GM12891 (cell line): ENCODE measurements at regions not wholly inside any gene's neighbourhood (a gene's known extent, or its start where the extent isn't known, plus 50 kb on each side); places are given as distances from the start of the nearest gene placed in this dataset.
"Not testable (repeated sequence)": the region's sequence is repeated elsewhere in the genome, so short reads cannot be mapped to it uniquely, and the experiment has no call there.

Source experiments
- DNase-seq: peaks from one replicate; pipeline ENCODE4 v3.0.0; 2011; ENCODE audit warnings: low spot score; ENCODE audit not compliant: insufficient read length
- FAIRE-seq: peaks from 2 replicates; lab custom pipeline; 2011; peaks lifted over from hg19 to GRCh38; lab: Jason Lieb, UNC
- PAX5 ChIP-seq: IDR thresholded peaks from 2 replicates; pipeline ENCODE4 v1.6.1; 2011; ENCODE audit warnings: low read length, moderate library complexity, mild to moderate bottlenecking; ENCODE audit not compliant: insufficient read depth, severe bottlenecking
- POLR2A ChIP-seq: IDR thresholded peaks from 2 replicates; pipeline ENCODE4 v1.6.1; 2011; ENCODE audit warnings: low read depth, low read length, control low read depth
- POLR2AphosphoS5 ChIP-seq: IDR thresholded peaks from 2 replicates; pipeline ENCODE4 v1.6.1; 2011; ENCODE audit warnings: low read depth, low read length, control low read depth
- POU2F2 ChIP-seq: IDR thresholded peaks from 2 replicates; pipeline ENCODE4 v1.6.1; 2011; ENCODE audit warnings: low read depth, mild to moderate bottlenecking, control low read depth, low read length, moderate library complexity
- SPI1 ChIP-seq: IDR thresholded peaks from 2 replicates; pipeline ENCODE4 v1.6.1; 2011; ENCODE audit warnings: low read depth, low read length, control low read depth
- TAF1 ChIP-seq: IDR thresholded peaks from 2 replicates; pipeline ENCODE4 v1.6.1; 2011; ENCODE audit warnings: low read depth, low read length, control low read depth

DNA sequence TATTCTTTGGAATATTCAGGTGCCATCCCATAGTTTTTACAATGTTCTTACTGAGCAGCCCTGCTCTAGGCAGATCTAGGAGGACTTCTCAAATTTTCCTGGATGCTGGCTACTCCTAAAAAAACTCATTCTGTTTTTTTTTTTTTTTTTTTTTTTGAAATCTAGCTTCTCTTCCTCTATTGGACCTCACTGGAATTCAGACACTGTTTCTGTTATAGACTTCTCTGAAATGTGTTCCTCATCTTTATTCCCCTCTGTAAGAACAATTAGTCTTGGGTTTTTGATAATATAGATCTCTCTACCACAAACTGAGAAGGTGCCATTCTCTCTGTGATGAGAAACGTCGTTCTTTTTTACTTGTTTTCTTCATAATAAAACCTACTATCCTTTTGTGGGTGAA, 115.3 kb upstream of the CCND2 start:
- FAIRE-seq: no peak
- no peak for DNase-seq
- no peak for TF ChIP-seq TAF1
- no peak for TF ChIP-seq POLR2A
- TF ChIP-seq POU2F2: no peak
- no peak for TF ChIP-seq PAX5
- no peak for TF ChIP-seq SPI1
- TF ChIP-seq POLR2AphosphoS5: no peak

DNA sequence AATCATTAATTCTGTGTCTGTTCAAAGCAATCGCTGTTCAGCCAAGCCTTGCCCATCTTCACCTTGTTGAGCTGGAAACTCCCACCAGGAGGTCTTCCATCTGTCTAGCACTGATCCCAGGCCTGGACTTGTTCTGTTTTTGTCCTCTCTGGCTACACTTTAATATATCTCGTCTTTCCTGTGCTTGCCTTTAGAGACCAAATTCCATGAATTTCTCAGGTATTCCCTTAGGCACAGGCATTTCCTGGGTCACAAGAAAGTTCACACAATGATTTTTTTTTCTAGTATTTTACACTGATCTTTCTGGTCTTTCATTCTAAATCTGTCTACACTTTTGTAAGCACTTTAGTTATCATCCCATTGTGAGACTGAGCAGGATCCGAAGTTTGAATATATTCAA, 116.4 kb upstream of the CCND2 start:
- no peak for FAIRE-seq
- DNase-seq: no peak
- TF ChIP-seq POLR2AphosphoS5 (no peak), POU2F2 (no peak), TAF1 (no peak), PAX5 (no peak), POLR2A (no peak), SPI1 (no peak)

DNA sequence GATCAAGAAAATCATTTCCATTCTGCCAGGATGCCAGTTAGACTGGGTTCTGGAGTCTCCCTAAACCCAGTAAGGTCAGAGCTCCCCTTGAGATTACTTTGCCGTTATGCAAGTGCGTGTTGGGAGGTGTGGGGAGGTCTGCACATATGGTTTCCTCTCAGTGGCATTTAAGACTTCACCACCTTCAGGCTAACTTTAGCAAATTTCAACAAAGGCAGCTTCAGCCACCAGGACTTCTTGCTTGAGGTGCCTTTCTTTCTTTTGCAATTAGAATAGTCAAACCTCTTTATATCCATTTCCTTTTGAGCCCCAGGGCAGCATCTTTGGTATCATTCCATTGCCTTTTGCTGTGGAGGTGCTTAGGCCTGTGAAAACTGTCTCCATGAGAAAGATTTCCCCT, 117.2 kb upstream of the CCND2 start:
- no peak for DNase-seq

DNA sequence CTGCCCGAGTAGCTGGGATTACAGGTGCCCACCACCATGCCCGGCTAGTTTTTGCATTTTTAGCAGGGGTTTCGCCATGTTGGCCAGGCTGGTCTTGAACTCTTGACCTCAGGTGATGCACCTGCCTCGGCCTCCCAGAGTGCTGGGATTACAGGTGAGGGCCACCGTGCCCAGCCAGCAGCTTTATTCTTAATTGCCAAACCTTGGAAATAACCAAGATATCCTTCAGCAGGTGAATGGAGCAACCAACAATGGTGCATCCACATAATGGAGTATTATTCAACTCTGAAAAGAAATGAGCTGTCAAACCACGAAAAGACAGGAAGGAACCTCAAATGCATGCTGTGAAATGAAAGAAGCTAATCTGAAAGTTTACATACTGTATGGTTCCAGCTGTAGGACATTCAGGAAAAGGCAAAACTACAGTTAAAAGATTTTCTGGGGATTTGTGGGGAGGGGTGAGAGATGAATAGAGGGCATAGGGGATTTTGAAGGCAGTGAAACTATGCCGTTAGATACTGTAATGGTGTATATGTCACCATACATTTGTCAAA, 118.8 kb upstream of the CCND2 start:
- TF ChIP-seq TAF1: no peak
- TF ChIP-seq POU2F2: no peak
- no peak for TF ChIP-seq PAX5
- TF ChIP-seq SPI1: no peak
- TF ChIP-seq POLR2A: no peak
- TF ChIP-seq POLR2AphosphoS5: no peak
- FAIRE-seq: peak; percentile 65
- DNase-seq: no peak

More for the DNA sequence above, 117.2 kb upstream of the CCND2 start:
- no peak for TF ChIP-seq POU2F2
- TF ChIP-seq SPI1: no peak
- no peak for TF ChIP-seq TAF1
- TF ChIP-seq POLR2AphosphoS5: no peak
- no peak for TF ChIP-seq PAX5
- TF ChIP-seq POLR2A: no peak
- FAIRE-seq: peak; percentile 56

DNA sequence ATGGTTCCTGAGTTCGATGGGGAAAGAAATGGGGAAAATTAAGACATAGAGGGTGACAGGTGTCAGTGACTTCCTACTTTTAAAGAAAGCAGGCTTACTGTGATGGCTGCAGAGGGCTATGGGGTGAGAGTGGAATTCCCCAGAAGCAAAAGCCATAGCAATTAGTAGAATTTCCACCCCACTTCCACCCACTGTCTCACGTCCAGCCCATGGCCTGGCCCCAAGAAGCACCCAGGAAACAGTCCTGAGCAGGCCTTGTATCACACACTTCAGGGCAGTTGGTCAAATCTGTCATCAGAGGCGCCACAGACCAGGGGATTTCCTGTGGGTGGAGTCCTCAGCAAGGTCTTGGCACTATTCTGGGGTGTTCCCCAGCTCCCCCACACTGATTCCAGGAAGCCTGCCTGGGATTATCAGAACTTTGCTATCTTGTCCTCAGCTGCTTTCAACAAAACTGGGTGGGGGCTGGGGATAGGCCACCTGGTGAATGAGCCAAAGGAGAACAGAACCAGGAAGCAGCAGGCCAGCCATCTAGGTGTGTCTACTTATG, 120.1 kb upstream of the CCND2 start:
- FAIRE-seq (peak; percentile 84), DNase-seq (peak; percentile 35)
- TF ChIP-seq SPI1 (peak; percentile 62), POU2F2 (peak; percentile 84), PAX5 (no peak), TAF1 (no peak), POLR2A (peak; percentile 50; the same call in 1 of the 2 replicates)

DNA sequence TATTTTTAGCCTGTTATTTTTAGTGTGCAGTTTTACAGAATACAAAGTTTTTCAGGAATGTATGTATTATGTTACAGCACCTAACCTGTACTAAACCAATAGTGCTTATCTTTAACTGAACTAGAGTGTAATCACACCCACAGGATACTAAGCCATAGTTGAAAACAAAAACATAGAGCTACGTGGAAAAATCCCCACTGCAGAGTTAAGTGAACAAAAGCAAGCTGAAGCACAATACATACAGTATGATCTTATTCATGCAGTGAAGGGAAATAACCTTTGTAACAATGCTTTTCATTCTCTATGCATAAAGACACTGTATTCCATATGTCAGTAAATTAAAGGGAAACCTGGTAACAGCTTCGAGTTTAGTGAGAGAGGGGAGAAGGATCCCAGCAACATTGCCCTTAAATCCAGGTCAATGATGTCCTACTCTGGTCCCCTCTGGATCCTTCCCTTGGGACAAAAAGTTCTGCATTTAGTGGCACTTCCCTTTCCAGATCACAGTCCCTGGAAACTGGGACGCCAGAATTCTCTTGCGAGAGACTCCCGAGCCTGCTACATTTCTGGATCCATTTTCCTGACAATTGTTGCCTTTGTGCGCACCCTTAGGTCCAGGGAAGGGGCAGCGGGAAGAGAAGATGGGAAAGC, 121.3 kb upstream of the CCND2 start:
- DNase-seq (no peak), FAIRE-seq (peak; percentile 90)
- TF ChIP-seq SPI1: peak; percentile 47
- no peak for TF ChIP-seq TAF1

DNA sequence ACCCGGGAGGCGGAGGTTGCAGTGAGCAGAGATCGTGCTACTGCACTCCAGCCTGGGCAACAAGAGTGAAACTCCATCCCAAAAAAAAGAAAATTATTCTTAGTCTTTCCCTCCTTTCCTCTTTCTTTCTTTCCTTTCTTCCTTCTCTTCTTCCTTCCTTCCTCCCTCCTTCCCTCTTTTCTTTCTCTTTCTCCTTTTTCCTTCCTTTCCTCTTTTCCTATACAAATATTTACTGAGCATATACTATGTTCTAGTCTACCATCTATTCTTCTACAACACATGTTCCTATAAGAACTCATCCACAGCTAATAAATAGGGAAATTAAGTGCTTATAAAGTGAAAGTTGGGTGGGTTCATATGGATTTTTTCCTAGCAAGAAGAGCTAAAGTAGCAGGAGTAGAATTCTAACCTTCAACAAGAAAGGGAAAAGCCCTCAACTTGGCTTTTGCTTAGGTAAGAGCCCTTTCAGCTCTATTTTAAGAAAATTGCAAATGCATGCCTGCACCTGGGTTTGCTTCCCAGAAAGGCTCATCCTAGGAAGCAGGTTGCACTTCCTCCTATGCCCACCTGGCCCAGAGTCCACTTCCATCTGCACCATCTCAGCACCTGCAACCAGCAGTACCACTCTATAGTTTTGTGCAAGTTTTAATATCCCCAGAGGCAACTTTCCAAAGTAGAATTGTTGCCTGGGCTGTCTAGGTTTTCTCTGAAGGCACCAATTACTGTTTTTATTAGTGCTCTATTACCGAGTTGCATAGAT, 122.0 kb upstream of the CCND2 start:
- FAIRE-seq: no peak
- no peak for DNase-seq
- TF ChIP-seq POU2F2 (no peak), SPI1 (peak; percentile 79)

DNA sequence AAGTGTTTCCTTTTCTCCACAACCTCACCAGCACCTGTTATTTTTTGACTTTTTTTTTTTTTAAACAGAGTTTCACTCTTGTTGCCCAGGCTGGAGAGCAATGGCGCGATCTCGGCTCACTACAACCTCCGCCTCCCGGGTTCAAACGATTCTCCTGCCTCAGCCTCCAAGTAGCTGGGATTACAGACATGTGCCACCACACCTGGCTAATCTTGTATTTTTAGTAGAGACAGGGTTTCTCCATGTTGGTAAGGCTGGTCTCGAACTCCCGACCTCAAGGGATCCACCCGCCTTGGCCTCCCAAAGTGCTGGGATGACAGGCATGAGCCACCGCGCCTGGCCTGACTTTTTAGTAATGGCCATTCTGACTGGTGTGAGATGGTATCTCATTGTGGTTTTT, 123.2 kb upstream of the CCND2 start:
- not testable (repeated sequence) for FAIRE-seq, DNase-seq

DNA sequence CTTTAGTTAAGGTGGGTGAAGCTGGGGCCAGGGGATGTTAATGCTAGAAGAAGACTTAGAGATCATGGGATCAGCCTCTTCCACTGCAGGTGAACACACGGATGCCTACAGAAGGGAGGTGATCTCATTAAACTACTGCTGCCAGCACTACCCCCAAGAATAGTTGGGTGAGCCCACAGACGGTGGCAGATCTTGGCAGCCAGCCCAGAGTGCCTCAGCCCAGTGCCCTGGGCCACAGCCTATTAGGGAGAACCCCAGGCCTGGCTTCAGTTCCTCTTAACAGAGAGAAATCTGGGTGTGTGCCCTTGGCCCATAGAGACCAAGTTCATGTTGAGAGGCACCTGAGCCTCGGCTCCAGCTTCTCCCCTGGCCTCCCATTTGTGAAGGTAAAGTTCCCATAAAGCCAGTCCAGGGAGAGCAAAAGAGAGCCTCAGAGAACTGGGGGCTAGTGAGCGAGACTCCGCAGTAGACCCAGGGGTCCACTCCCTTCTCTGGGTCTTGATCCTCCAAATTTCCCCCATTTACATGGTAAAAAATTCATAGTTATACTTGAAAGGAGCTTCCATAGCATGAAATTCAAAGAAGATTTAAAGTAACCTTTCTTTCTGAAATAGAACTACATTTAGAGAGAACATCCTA, 125.0 kb upstream of the CCND2 start:
- FAIRE-seq (peak; percentile 91), DNase-seq (no peak)
- TF ChIP-seq SPI1 (peak; percentile 97), POLR2AphosphoS5 (no peak), TAF1 (no peak), POU2F2 (peak; percentile 63; the same call in 1 of the 2 replicates), POLR2A (no peak), PAX5 (no peak)

DNA sequence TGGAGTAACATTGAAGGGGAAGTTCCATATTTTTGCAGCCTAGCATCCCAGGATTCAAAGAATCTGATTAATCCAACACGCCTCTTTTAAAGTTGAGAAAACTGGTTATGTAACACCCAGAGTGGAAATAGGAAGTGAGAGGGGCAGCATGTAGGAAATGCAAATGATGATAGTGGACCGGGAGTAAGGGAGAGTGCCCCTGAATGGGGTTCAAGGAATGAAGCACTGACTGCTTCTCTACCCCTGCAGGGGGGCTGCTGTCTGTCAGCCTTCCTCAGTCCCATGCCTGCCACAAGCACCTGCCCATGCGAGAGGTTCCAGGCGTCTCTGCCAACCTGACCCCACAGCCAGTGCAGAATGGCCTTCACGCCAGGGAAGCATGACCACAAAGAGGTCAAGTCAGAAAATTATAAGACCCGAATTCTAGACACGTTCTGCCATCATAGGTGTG, 126.5 kb upstream of the CCND2 start:
- TF ChIP-seq POU2F2: peak; percentile 38; the same call in 1 of the 2 replicates
- TF ChIP-seq TAF1: no peak
- TF ChIP-seq SPI1: peak; percentile 80
- FAIRE-seq: no peak
- no peak for DNase-seq
